ENCODE measurements at regions not wholly inside any gene's neighbourhood (a gene's known extent, or its start where the extent isn't known, plus 50 kb on each side); places are given as distances from the start of the nearest gene placed in this dataset.

GRCh38 chr5:50562694-50563093, 103.7 kb upstream of the PARP8 start:
- Histone ChIP-seq H3K4me2 (ENCODE audit: low read length) (no peak overlapping the region), H3K79me2 (ENCODE audit: insufficient read depth, low read length) (no peaks in the 10 kb centered on the region), H3K27me3 (ENCODE audit: insufficient read depth, low read length) (no peaks in the 10 kb centered on the region), H3K4me3 (ENCODE audit: low read depth, low read length, poor library complexity, severe bottlenecking) (no peak overlapping the region), H3K36me3 (ENCODE audit: insufficient read depth, low read length) (no peaks in the 10 kb centered on the region), H4K20me1 (ENCODE audit: insufficient read depth, low read length) (no peaks in the 10 kb centered on the region), H3K9ac (ENCODE audit: low read length) (no peak overlapping the region), H3K27ac (ENCODE audit: low read depth, low read length, poor library complexity, severe bottlenecking) (no peak overlapping the region), H3F3A (ENCODE audit: insufficient read depth, low read length) (no peaks in the 10 kb centered on the region), H3K9me2 (ENCODE audit: low read depth, low read length) (no peaks in the 10 kb centered on the region), H3K4me1 (ENCODE audit: insufficient read depth, low read length, severe bottlenecking) (peaks cover 43% of the 10 kb centered on the region), H2AFZ (ENCODE audit: low read length) (no peak overlapping the region), H3K9me3 (ENCODE audit: low read length) (no peaks in the 10 kb centered on the region)
- TF ChIP-seq CTCF (IDR thresholded peaks at IDR 0.05; ENCODE audit: low read length) (no peak), EZH2 (IDR thresholded peaks at IDR 0.05; ENCODE audit: borderline replicate concordance, low read length) (no peak)

DNA sequence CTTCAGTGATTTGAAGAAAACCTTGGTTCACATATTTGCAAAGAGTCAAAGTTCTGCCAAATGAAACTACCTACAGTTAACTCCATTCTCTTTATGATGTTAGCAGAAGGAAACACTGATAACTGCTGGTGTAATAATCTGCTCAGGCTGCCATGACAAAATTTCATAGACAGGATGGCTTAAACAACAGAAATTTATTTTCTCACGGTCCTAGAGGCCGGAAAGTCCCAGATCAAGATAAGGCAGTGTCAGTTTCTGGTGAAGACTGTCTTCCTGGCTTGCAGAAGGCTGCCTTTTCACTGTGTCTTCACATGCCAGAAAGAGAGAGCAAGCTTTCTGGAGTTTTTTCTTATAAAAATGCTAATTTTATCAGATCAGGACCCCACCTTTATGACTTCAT, 102.4 kb upstream of the PARP8 start:
- Histone ChIP-seq H3K9ac (ENCODE audit: low read length) (no peak overlapping the region), H4K20me1 (ENCODE audit: insufficient read depth, low read length) (no peaks in the 10 kb centered on the region), H2AFZ (ENCODE audit: low read length) (0 out of 2 replicates have a peak overlapping the region, but pooled peaks have one; percentile 17), H3K79me2 (ENCODE audit: insufficient read depth, low read length) (no peaks in the 10 kb centered on the region), H3K27ac (ENCODE audit: low read depth, low read length, poor library complexity, severe bottlenecking) (peak overlapping the region; percentile 15), H3K4me3 (ENCODE audit: low read depth, low read length, poor library complexity, severe bottlenecking) (no peak overlapping the region), H3F3A (ENCODE audit: insufficient read depth, low read length) (no peaks in the 10 kb centered on the region), H3K9me3 (ENCODE audit: low read length) (no peaks in the 10 kb centered on the region), H3K4me2 (ENCODE audit: low read length) (no peak overlapping the region), H3K27me3 (ENCODE audit: insufficient read depth, low read length) (no peaks in the 10 kb centered on the region), H3K4me1 (ENCODE audit: insufficient read depth, low read length, severe bottlenecking) (peaks cover 36% of the 10 kb centered on the region), H3K36me3 (ENCODE audit: insufficient read depth, low read length) (no peaks in the 10 kb centered on the region), H3K9me2 (ENCODE audit: low read depth, low read length) (no peaks in the 10 kb centered on the region)
- no peak for TF ChIP-seq CTCF (IDR thresholded peaks at IDR 0.05; ENCODE audit: low read length)
- TF ChIP-seq EZH2 (IDR thresholded peaks at IDR 0.05; ENCODE audit: borderline replicate concordance, low read length): no peak

DNA sequence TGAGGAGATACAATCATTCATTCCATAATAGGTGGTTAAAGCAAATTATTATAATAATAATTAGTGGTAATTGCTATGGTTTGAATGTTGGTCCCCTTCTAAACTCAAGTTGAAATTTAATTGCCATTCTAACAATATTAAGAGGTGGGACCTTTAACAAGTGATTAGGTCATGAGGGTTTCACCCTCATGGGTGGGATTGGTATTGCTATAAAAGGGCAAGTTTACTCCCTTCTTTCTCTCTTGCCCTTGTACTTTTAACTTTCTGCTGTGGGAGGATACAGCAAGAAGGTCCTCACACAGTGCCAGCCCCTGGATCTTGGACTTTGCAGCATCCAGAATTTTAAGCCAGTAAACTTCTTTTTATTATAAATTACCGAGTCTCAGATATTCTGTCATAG, 101.9 kb upstream of the PARP8 start:
- Histone ChIP-seq H3K9ac (ENCODE audit: low read length) (no peak overlapping the region), H3K36me3 (ENCODE audit: insufficient read depth, low read length) (no peaks in the 10 kb centered on the region), H3K4me2 (ENCODE audit: low read length) (no peak overlapping the region), H3K9me2 (ENCODE audit: low read depth, low read length) (no peaks in the 10 kb centered on the region), H4K20me1 (ENCODE audit: insufficient read depth, low read length) (no peaks in the 10 kb centered on the region), H3K79me2 (ENCODE audit: insufficient read depth, low read length) (no peaks in the 10 kb centered on the region), H3F3A (ENCODE audit: insufficient read depth, low read length) (no peaks in the 10 kb centered on the region), H3K9me3 (ENCODE audit: low read length) (no peaks in the 10 kb centered on the region), H3K4me1 (ENCODE audit: insufficient read depth, low read length, severe bottlenecking) (peaks cover 32% of the 10 kb centered on the region), H2AFZ (ENCODE audit: low read length) (0 out of 2 replicates have a peak overlapping the region, but pooled peaks have one; percentile 17), H3K4me3 (ENCODE audit: low read depth, low read length, poor library complexity, severe bottlenecking) (no peak overlapping the region), H3K27me3 (ENCODE audit: insufficient read depth, low read length) (no peaks in the 10 kb centered on the region), H3K27ac (ENCODE audit: low read depth, low read length, poor library complexity, severe bottlenecking) (peak overlapping the region; percentile 15)
- TF ChIP-seq EZH2 (IDR thresholded peaks at IDR 0.05; ENCODE audit: borderline replicate concordance, low read length) (no peak), CTCF (IDR thresholded peaks at IDR 0.05; ENCODE audit: low read length) (no peak)
